22Rv1 (cell line): ENCODE measurements at regions not wholly inside any gene's neighbourhood (a gene's known extent, or its start where the extent isn't known, plus 50 kb on each side); places are given as distances from the start of the nearest gene placed in this dataset.

Experiments
- CTCF ChIP-seq: fragments of 450-650 bp; IDR thresholded peaks from 2 replicates; pipeline ENCODE4 v1.5.1; 2017; ENCODE audit warnings: mild to moderate bottlenecking
- ZFX ChIP-seq: fragments of 450-650 bp; IDR thresholded peaks from 2 replicates; pipeline ENCODE4 v1.6.1; 2017; ENCODE audit warnings: antibody characterized with exemption, borderline replicate concordance

- TF ChIP-seq CTCF (no peak), ZFX (no peak)
These were observed 958.7 kb downstream of the BCL11A start for GRCh38 chr2:59594671-59595222.
